ENCODE measurements at regions not wholly inside any gene's neighbourhood (a gene's known extent, or its start where the extent isn't known, plus 50 kb on each side); places are given as distances from the start of the nearest gene placed in this dataset.

GRCh38 chr5:57953792-57954191, 471.2 kb upstream of the ACTBL2 start:
- Mint-ChIP-seq H3K27ac (no peak overlapping the region), H3K27me3 (peaks cover 3% of the 10 kb centered on the region), H3K4me3 (no peak overlapping the region), H3K4me1 (no peaks in the 10 kb centered on the region), H3K9me3 (no peaks in the 10 kb centered on the region), H3K36me3 (ENCODE audit: low read depth) (no peaks in the 10 kb centered on the region)
- intact Hi-C loops (cut with micrococcal nuclease) = no loop called here
- DNase-seq = no peak

GRCh38 chr5:57950616-57951228, 468.1 kb upstream of the ACTBL2 start:
- intact Hi-C loops (cut with micrococcal nuclease) = no loop called here
- no peak overlapping the region for H3K27ac Mint-ChIP-seq
- H3K36me3 Mint-ChIP-seq (ENCODE audit: low read depth) = no peaks in the 10 kb centered on the region
- DNase-seq = no peak
- H3K9me3 Mint-ChIP-seq = no peaks in the 10 kb centered on the region
- no peaks in the 10 kb centered on the region for H3K4me1 Mint-ChIP-seq
- H3K27me3 Mint-ChIP-seq = peaks cover 3% of the 10 kb centered on the region
- no peak overlapping the region for H3K4me3 Mint-ChIP-seq

- Mint-ChIP-seq H3K27me3 (no peaks in the 10 kb centered on the region), H3K4me1 (no peaks in the 10 kb centered on the region), H3K4me3 (no peak overlapping the region), H3K9me3 (no peaks in the 10 kb centered on the region), H3K36me3 (ENCODE audit: low read depth) (no peaks in the 10 kb centered on the region), H3K27ac (no peak overlapping the region)
- intact Hi-C loops (cut with micrococcal nuclease) = no loop called here
- DNase-seq = no peak
Measured at GRCh38 chr5:57948091-57948490, 465.5 kb upstream of the ACTBL2 start.

- no peaks in the 10 kb centered on the region for H3K4me1 Mint-ChIP-seq
- H3K36me3 Mint-ChIP-seq (ENCODE audit: low read depth) = no peaks in the 10 kb centered on the region
- no peak overlapping the region for H3K27ac Mint-ChIP-seq
- no peaks in the 10 kb centered on the region for H3K27me3 Mint-ChIP-seq
- intact Hi-C loops (cut with micrococcal nuclease) = no loop called here
- no peak overlapping the region for H3K4me3 Mint-ChIP-seq
- no peak for DNase-seq
- no peaks in the 10 kb centered on the region for H3K9me3 Mint-ChIP-seq
Measured at GRCh38 chr5:57947181-57947580, 464.6 kb upstream of the ACTBL2 start.

GRCh38 chr5:57940879-57941278, 458.3 kb upstream of the ACTBL2 start:
- intact Hi-C loops (cut with micrococcal nuclease) = no loop called here
- no peak for DNase-seq
- Mint-ChIP-seq H3K27ac (no peak overlapping the region), H3K4me1 (no peaks in the 10 kb centered on the region), H3K4me3 (no peak overlapping the region), H3K27me3 (no peaks in the 10 kb centered on the region), H3K9me3 (peaks cover 4% of the 10 kb centered on the region), H3K36me3 (ENCODE audit: low read depth) (no peaks in the 10 kb centered on the region)

GRCh38 chr5:57940236-57940635, 457.6 kb upstream of the ACTBL2 start:
- Mint-ChIP-seq H3K27me3 (no peaks in the 10 kb centered on the region), H3K9me3 (peaks cover 4% of the 10 kb centered on the region), H3K27ac (no peak overlapping the region), H3K36me3 (ENCODE audit: low read depth) (no peaks in the 10 kb centered on the region), H3K4me1 (no peaks in the 10 kb centered on the region), H3K4me3 (no peak overlapping the region)
- DNase-seq = no peak
- intact Hi-C loops (cut with micrococcal nuclease) = no loop called here

GRCh38 chr5:57939771-57940170, 457.2 kb upstream of the ACTBL2 start:
- no peaks in the 10 kb centered on the region for H3K27me3 Mint-ChIP-seq
- no peak overlapping the region for H3K27ac Mint-ChIP-seq
- no peak for DNase-seq
- H3K9me3 Mint-ChIP-seq = peaks cover 4% of the 10 kb centered on the region
- H3K36me3 Mint-ChIP-seq (ENCODE audit: low read depth) = no peaks in the 10 kb centered on the region
- H3K4me3 Mint-ChIP-seq = no peak overlapping the region
- H3K4me1 Mint-ChIP-seq = no peaks in the 10 kb centered on the region
- intact Hi-C loops (cut with micrococcal nuclease) = no loop called here

GRCh38 chr5:57939335-57939734, 456.7 kb upstream of the ACTBL2 start:
- Mint-ChIP-seq H3K27me3 (no peaks in the 10 kb centered on the region), H3K4me3 (no peak overlapping the region)

GRCh38 chr5:57938174-57938557, 455.6 kb upstream of the ACTBL2 start:
- Mint-ChIP-seq H3K4me3 (no peak overlapping the region), H3K9me3 (peaks cover 4% of the 10 kb centered on the region), H3K4me1 (no peaks in the 10 kb centered on the region), H3K27ac (no peak overlapping the region), H3K27me3 (no peaks in the 10 kb centered on the region), H3K36me3 (ENCODE audit: low read depth) (no peaks in the 10 kb centered on the region)
- intact Hi-C loops (cut with micrococcal nuclease) = no loop called here
- DNase-seq = no peak

More at GRCh38 chr5:57939335-57939734, 456.7 kb upstream of the ACTBL2 start:
- Mint-ChIP-seq H3K36me3 (ENCODE audit: low read depth) (no peaks in the 10 kb centered on the region), H3K4me1 (no peaks in the 10 kb centered on the region), H3K9me3 (peaks cover 4% of the 10 kb centered on the region), H3K27ac (no peak overlapping the region)
- DNase-seq = no peak
- intact Hi-C loops (cut with micrococcal nuclease) = no loop called here

- Mint-ChIP-seq H3K4me1 (no peaks in the 10 kb centered on the region), H3K9me3 (peaks cover 4% of the 10 kb centered on the region), H3K36me3 (ENCODE audit: low read depth) (no peaks in the 10 kb centered on the region), H3K27me3 (no peaks in the 10 kb centered on the region), H3K27ac (no peak overlapping the region), H3K4me3 (no peak overlapping the region)
- intact Hi-C loops (cut with micrococcal nuclease) = no loop called here
- no peak for DNase-seq
Measured at GRCh38 chr5:57937501-57938173, 455.0 kb upstream of the ACTBL2 start.

GRCh38 chr5:57937025-57937424, 454.4 kb upstream of the ACTBL2 start:
- H3K4me3 Mint-ChIP-seq = no peak overlapping the region
- intact Hi-C loops (cut with micrococcal nuclease) = no loop called here
- no peak for DNase-seq
- H3K27me3 Mint-ChIP-seq = no peaks in the 10 kb centered on the region
- H3K27ac Mint-ChIP-seq = no peak overlapping the region
- peaks cover 4% of the 10 kb centered on the region for H3K9me3 Mint-ChIP-seq
- no peaks in the 10 kb centered on the region for H3K36me3 Mint-ChIP-seq (ENCODE audit: low read depth)
- H3K4me1 Mint-ChIP-seq = no peaks in the 10 kb centered on the region

GRCh38 chr5:57932761-57933160, 450.1 kb upstream of the ACTBL2 start:
- intact Hi-C loops (cut with micrococcal nuclease) = no loop called here
- no peaks in the 10 kb centered on the region for H3K4me1 Mint-ChIP-seq
- no peak overlapping the region for H3K4me3 Mint-ChIP-seq
- no peaks in the 10 kb centered on the region for H3K9me3 Mint-ChIP-seq
- no peak overlapping the region for H3K27ac Mint-ChIP-seq
- H3K36me3 Mint-ChIP-seq (ENCODE audit: low read depth) = no peaks in the 10 kb centered on the region
- no peaks in the 10 kb centered on the region for H3K27me3 Mint-ChIP-seq
- DNase-seq = no peak

GRCh38 chr5:57931807-57932206, 449.2 kb upstream of the ACTBL2 start:
- H3K4me1 Mint-ChIP-seq = no peaks in the 10 kb centered on the region

GRCh38 chr5:57931352-57931751, 448.7 kb upstream of the ACTBL2 start:
- no peak for DNase-seq
- Mint-ChIP-seq H3K27ac (no peak overlapping the region), H3K4me3 (no peak overlapping the region), H3K36me3 (ENCODE audit: low read depth) (no peaks in the 10 kb centered on the region), H3K27me3 (no peaks in the 10 kb centered on the region), H3K4me1 (no peaks in the 10 kb centered on the region), H3K9me3 (no peaks in the 10 kb centered on the region)
- intact Hi-C loops (cut with micrococcal nuclease) = no loop called here

More at GRCh38 chr5:57931807-57932206, 449.2 kb upstream of the ACTBL2 start:
- Mint-ChIP-seq H3K27me3 (no peaks in the 10 kb centered on the region), H3K9me3 (no peaks in the 10 kb centered on the region), H3K27ac (no peak overlapping the region), H3K36me3 (ENCODE audit: low read depth) (no peaks in the 10 kb centered on the region), H3K4me3 (no peak overlapping the region)
- DNase-seq = no peak
- intact Hi-C loops (cut with micrococcal nuclease) = no loop called here

- no peak for DNase-seq
- H3K27ac Mint-ChIP-seq = no peak overlapping the region
- no peaks in the 10 kb centered on the region for H3K4me1 Mint-ChIP-seq
- H3K4me3 Mint-ChIP-seq = no peak overlapping the region
- intact Hi-C loops (cut with micrococcal nuclease) = no loop called here
- H3K27me3 Mint-ChIP-seq = no peaks in the 10 kb centered on the region
- no peaks in the 10 kb centered on the region for H3K36me3 Mint-ChIP-seq (ENCODE audit: low read depth)
- no peaks in the 10 kb centered on the region for H3K9me3 Mint-ChIP-seq
Measured at GRCh38 chr5:57929271-57929670, 446.7 kb upstream of the ACTBL2 start.

Data from activated CD4-positive, alpha-beta T cell treated with anti-CD3 and anti-CD28 coated beads, Interleukin-2, amount 10 ng/mL, durations not matched to agents 24 days and 14 days (primary cell).